NCI-H526 (cell line): ENCODE measurements at regions not wholly inside any gene's neighbourhood (a gene's known extent, or its start where the extent isn't known, plus 50 kb on each side); places are given as distances from the start of the nearest gene placed in this dataset.

ENCODE experiments used
- DNase-seq, 2 experiments: peaks; one replicate each; lab custom pipeline; 2025; lab: John Stamatoyannopoulos, UW

DNA sequence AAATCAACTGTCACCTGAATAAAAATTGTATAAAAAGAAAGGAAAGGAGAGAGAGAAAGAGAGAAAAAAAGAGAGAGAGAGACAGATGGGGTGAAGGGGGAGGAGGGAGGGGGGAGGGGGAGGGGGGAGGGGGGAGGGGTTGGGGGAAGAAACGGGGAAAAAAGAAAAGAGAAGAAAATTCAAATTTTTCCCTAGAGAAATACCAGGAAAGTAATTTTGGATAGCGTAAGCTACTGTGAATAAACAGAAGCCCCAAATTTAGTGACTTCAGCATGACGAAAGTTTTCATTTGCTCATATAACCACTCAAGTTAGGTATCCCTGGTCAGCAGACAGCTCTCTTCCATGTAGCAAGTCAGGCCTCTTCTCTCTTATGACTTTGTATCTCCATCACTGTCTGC lies 289.4 kb upstream of the MYOCD start:
- DNase-seq, result no peak

DNA sequence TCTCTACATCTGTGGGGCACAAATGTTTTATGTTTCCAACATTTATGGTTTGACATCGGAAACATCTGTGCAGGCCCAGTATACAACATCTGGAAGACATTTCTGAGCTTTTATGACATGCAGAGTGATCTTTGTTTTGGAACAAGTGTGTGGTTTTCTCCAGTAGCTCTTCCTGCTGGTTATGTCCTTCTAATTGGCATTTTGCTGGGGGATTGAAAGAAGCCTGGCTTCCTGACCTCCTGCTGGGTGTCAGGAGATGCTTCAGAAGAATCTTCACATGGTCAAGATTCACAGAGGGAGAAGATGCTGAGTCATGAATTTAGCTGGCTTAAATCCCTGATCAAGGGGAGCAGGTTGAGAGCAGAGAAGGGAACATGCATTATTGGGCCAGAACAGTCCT lies 279.5 kb upstream of the MYOCD start:
- no peak for DNase-seq

DNA sequence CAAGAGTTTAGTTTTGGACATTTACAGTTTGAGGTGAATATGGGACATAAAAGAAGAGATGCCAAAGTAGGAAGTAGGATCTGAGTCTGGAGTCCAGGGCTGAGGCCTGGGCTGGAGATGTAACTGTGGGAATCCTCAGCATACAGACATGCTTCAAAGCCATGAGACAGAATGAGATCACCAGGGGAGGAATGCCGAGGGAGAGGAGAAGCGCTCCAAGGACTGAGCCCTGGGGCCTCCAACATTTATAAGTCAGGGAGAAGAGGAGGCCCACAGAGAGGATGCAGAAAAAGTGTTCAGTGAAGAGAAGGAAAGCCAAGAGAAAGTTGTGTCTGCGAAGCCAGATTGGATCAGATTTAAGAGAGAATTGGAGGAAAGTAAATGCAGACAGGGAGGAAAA lies 277.5 kb upstream of the MYOCD start:
- no peak for DNase-seq

DNA sequence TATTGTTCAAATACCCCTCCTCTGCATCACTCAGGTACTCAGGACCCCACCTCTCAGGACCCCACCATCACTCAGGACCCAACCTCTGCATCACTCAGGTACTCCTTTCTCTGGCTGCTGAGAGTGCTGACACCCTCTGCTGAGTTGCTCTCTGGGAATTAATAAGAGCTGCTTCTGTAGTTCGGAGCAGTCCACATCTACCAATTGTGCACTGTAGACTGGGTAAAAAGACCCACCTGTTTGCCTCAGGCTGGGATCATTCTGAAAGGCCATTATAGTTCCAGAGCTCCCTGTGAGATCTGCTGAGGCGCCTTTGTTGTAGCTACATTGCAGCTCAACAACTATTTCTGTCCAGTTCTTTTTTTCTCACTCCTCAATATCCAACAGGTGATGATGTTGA lies 276.3 kb upstream of the MYOCD start:
- DNase-seq, result no peak

DNA sequence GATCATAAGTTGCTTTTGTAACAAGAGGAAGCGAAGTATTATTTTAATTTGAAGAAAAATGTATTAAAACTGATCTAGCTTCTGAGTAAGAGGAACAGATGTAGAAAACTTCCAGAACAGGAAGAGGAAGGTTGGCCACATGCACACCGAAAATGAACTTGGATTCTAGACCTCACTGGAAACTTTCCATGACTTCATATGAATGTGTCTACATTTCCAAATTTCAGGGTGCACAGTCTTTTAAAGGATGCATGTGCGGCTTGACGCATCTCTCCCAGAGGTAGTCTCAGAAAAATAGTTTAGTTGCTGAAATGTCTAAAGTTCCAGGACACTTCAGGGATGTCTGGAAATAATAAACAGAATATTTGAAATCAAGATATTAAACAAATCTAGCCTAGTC lies 275.1 kb upstream of the MYOCD start:
- DNase-seq, result no peak

DNA sequence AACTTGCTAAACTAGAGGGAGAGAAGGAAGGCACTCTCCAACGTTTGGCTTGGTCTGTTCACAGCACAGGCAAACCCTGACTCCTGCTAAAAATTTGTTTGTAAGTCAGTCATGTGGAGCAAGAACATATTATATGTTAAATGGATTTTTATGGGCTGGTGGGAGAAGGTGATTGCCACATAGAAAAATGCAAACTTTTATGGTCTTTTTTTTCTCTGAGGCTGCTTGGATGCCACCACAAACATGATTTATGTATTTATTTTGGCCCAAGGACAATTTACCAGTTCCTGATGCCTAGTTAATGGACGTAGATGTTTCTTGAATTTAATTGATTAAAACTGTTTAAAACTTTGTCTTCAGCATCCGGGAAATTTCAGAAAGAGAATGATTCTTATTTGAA lies 274.2 kb upstream of the MYOCD start:
- no peak for DNase-seq

DNA sequence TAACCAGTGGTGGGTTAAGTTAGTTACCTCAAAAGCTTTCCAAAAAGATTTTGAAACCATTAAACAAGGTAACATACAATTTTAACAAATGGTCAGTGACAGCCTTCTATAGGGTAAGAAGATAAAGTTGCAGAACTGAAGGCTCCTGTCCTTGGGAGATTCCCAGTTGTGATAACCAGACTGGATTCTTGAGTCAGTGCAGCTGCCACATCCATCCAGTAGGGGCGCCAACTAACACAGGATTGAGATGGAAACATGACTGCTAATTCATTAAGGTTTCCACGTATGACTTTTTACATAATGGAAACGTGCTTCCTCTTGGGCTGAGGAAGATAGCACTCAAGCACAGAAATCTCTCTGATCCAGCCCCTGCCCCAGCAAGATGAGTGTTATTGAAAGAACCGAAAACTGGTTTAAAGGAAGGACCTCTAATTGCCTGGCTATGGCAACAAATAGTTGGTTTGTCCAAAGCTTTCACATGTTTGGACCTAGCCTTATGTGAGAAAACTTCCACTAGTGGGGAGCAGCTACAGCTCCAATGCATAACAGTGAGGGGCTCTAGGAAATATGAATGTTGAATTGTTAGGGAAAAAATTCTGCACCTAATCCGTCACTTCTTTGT lies 269.8 kb upstream of the MYOCD start:
- DNase-seq, result peak in 1 of 2 experiments; percentile 5

DNA sequence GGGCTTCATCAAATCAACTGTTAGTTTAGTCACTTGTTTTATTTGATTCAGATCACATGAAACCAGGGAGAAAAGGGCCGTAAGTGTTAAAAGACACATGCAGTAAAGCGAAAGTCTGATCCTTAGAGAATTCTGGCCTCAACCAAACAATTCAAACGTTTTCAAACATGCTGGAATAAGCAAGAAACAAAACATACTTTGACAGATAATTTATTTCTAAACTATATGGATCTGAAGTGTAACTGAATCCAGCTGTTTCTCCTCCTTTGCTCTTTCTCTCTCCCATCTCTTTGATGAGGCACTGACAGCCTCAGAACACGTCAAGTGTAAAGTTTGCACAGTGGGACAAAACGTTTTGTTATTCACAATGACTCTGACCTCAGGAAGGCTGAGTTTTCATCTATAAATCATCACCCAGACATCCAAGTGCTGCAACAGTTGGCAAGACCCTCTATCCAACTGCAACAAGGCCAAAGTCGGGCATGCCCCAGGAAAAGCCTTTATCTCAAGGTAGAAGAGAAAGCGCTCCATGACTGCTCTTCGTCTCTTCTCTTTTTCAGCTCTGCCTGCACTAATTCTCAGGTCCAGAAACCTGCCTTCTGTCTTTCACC lies 267.1 kb upstream of the MYOCD start:
- no peak for DNase-seq

DNA sequence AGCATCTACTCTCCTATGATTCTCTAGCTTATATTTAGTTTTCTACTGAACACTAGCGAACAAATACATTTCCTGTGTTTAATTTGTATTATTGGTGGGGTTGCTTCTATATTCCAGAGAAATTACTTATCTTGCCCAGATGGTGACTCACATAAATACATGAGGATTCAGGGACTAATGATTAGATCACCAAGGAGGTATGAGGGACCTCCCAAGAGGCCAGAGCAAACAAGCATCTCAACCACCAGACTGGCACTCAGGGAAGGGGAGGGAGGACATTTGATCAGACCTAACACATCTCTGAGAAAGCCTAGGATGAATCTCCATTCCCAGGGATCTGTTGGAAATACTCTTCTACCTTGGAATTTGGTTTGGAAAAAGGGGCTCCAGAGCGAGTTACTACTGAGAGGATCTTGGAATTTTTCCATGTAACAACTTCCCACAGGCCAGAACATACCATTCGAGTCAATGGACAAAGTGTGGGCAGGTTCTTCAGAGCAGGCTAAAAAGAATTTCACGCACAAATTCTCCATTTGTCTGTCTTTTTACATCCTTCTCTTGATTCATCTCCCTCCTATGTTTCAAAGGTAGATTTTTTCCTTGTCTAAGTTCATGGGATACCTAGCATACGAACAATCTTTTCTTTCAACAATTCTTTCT lies 262.6 kb upstream of the MYOCD start:
- DNase-seq, result no peak

DNA sequence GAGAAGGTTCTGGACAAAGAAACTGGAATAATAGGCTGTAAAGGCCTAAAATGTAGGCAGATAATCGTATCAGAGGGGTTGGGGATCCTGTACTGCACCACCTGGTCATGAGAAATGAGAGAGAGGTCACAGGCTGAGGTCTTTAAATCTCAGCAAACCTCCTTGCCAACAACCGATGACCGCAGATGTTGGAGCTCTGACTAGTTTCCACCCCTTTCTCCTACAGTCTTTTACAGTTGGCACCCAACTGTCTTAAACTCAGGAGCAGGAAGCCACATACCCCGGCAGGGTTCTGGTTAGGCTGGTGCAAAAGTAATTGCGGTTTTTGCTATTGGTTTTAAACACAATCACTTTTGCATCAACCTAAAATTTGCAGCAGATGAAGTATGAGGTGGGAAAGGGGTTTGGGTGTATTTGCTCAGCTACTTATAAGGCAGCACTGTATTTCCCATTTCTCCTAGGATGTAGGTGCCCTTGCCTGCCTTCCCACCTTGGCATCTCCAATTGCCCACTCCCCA lies 261.8 kb upstream of the MYOCD start:
- DNase-seq, result no peak

DNA sequence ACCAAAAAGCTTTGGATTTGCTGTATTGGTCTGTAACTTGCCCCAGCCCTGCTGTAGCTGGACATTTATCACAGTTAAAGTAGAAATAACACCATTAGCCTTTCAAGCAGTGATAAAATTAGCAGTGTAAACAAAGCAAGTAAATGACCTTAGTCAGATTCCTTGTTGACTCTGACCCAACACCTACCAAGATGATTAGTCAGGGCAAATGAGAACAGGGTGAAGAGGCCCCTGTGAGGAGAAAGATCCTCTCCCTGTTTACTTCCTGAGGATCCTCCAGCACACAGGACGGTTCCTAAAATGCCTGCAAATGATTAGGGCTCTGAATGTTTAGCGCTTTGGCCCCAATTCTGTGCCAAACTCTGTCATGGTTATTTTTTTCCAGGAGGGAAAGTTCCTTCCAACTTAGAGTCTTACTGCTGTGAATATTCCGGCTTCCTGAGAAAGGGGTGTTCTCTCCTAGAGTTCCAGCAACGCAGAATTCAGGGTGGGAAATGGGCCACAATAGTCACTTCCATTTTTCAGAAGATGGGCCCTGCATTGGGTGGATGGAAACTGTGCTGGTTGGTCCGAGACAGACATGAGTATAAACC lies 259.0 kb upstream of the MYOCD start:
- no peak for DNase-seq

DNA sequence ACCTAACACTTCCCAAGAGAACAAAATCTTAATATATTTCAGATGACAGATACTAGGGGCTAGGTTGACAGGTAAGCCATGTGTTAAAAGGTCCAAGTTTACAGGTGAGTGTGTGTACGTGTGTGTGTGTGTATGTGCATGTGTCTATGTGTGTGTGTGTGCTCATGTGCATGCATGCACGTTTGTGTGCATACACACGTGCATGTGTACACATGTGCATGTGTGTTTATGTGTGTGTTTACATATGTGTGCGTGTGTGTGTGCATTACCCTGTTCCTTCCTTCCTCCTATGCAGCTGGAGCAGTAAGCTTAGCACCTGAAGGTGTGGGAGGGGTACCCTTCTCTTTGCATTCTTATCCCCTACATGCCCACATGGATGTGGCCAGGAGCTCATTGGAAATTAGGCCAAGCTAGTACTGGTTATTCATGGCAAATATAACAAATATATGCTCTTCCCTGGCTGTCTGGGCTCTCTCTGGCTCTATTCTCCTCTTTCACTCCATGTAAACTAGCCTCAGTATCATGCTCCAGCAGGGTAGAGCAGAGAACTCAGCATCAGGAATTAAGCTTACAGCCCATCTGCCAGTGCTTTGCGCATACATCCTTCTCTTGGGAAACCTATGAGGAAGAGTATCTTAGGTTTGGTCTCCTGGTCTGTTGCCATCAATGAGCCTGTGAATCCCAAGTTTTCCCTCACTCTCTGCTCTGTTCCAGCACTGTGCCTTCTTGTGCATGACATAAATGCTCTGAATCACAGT lies 258.0 kb upstream of the MYOCD start:
- no peak for DNase-seq

DNA sequence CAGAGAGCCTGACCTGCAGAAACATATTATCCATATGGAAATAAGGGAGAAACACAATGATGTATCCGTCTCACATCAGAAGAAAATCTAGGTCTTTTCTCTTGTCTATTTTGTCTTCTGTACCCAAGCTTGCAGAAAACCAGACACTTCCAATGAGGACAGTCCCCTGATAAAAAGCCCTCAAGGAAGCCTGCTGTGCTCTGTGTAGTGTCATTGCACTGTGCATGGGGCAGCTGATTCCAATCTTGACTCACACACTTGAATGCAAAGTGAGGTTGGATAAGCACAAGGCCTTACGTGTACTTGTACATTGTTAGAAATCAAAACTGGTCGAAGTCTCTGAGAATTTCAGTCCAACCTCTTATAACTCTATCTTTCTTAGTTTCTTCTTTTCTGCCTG lies 256.6 kb upstream of the MYOCD start:
- DNase-seq, result no peak

DNA sequence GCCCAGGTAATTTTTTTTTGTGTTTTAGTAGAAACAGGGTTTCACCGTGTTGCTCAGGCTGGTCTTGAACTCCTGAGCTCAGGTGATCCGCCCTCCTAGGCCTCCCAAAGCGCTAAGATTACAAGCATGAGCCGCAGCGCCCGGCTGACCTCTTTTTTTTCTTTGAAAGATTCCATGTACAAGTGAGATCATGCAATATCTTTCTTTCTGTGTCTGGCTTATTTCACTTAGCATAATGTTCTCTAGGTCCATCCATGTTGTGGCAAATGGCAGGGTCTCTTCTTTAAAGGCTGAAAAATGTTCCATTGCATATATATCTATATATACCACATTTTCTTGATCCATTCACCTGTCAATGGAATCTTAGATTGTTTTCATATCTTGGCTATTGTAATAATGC lies 255.0 kb upstream of the MYOCD start:
- DNase-seq, result no peak

DNA sequence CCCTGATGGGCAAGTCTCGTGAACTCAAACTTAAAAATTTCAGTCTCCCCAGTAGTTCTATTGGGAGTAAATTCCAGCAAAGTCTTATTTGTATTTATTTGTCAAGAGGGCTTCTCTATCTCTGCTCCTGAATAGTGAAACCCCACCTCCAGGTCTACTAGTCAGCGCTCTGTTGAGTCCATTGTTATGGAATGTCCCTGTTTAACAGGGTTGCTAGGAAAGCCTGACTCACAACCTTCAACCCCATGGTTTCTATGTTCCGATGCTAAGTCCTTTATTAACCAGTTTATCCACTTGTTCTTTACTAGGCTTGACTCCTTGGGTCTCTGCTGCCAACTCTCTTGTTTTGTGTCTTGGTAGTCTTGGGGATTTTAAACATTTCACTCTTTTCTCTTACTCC lies 250.7 kb upstream of the MYOCD start:
- no peak for DNase-seq

DNA sequence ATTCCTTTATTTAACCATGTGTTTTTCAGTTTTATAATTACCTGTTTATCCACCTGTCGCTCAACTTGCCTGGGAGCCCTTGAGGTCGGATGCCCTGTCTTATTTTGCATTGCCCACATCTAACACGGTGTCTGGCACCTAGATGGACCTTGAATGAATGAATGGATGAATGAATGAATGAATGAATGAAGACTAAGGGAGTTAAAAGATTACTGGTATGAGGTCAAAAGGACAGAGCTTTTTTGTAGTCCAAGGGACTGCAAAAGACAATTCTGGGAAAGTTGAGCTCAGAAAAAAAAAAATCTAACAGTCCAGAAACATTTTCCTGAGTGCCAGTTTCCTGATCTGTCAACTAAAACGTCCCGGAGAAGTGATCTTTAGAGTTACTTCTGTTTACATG lies 244.6 kb upstream of the MYOCD start:
- DNase-seq, result no peak

DNA sequence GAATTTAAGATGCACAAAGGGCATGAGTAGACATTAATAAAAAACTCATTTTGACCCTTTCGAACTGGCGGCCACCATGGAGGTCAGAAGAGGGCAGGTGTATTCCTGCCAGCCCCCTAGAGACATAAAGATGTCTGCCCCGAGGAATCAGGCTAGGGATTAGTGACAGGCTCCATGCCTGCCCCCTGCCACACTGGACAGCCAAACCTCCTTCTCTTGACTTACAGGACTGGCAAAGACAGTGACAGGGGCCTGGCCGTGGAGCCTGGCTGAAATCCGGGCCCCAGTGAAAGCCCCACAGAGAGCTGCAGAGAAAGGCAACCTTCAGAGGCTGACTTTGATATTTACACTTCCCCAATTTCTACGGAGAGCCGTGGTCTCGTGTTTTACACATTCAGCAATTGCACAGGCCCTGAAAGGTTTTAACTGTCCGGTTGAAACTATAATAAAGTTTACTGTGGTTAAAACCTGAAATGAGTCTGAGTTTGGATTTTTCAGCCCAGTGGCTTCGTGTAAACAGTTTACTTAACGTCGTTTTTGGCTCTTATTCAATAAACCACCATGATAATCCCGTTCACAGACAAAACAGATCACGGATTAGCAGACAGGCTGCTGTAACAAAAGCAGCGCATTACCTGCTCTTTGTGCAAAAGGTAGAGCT lies 243.9 kb upstream of the MYOCD start:
- DNase-seq, result no peak

DNA sequence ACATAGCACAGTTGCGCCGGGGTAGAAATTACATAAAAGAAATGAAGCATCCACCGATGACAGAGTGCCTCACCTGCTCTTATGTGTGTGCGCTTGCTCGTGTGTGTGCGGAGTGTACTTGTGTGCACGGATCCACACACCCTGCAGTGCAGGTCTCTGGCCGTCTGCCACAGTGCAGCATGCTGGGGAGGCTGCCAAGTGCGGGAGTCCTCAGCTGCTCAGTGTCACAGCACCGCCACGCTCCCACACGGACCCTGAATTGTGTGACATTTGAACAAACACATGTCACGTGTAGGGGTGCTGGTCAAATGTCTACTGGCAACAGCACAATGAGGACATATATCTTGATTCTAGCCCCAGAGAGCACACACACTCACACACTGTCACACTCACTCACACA lies 243.0 kb upstream of the MYOCD start:
- no peak for DNase-seq

DNA sequence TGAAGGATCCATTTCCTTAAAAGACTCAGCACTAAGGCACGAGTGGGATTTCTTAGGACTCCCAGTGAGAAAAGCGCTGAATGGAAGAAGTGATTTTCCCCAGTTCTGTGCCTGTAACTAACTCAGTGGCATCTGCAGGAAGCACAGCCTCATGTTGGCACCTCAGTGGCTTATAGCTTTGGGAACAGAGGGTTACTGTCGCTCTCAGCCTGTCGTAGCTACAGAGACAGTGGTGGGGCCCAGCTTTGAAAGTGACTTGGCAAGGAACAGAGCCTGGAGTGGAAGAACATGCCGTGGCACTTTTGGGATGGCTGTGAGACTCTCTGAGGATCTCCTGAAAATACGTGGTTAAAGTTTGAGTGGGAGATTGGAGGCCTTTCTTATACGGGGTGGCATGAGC lies 242.4 kb upstream of the MYOCD start:
- no peak for DNase-seq

DNA sequence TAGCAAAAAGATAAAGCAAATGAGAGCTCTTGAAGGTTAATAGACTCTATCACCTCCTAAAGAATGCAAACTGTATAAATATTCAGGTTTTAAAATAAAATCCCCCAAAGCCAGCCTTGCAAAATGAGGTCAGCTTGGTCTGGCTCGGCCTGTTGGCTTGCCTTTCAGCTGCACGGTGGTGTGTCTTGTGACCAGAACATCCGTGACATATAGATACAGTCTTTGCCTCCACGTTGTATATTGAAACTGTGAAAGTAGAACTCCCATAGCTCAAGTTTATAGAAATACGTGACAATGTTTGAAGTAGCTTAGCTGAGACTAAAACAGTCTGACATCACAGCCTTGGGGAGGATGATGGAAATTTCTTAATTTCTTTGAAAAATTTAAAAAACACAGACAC lies 236.6 kb upstream of the MYOCD start:
- no peak for DNase-seq

DNA sequence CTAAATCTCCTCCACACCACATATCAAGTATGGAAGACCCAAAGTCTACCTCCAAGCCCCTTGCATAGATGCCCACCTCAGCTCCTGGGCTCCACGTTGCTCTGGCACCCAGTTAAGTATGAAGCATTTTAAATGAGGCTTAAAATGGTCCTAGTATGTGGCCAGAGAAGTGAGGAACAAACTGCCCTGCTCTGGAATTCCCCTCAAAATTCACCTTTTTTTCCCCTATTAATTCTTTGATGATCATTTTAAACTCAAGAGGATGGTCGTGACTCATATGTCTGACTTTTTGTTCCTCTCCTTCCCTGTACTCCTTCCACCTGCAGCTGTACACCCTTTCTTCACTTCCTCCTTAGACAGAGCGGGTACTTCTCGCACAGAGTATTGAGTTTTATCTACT lies 234.5 kb upstream of the MYOCD start:
- no peak for DNase-seq

DNA sequence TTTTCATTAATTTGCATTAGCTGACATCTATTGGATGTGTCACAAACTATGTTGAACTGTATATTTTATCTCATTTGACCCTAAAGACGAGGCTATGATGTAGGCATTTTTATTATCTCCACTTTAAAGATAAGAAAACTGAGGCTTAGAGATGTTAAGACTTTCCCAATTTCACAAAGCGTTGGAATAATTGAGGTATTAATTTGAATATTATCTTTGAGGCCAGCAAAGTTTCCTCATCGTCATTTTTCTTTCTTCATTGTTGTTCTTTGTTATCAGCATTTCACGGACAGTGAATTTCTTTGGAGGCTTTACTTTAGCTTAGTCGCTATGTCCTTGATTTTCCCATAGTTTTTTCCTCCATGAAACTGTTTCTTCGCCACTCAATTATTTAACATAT lies 227.5 kb upstream of the MYOCD start:
- no peak for DNase-seq
